Glutamatergic neuron (in vitro differentiated cells): ENCODE measurements at regions not wholly inside any gene's neighbourhood (a gene's known extent, or its start where the extent isn't known, plus 50 kb on each side); places are given as distances from the start of the nearest gene placed in this dataset.

Experiments used
- DNase-seq: peaks from one replicate; pipeline ENCODE4 v3.0.0; 2022
- H3K27ac Mint-ChIP-seq: one replicate; pipeline ENCODE4 v1.8.0; 2020; ENCODE audit warnings: mild to moderate bottlenecking, mixed read lengths, inconsistent platforms; ENCODE audit not compliant: unreplicated experiment
- H3K27me3 Mint-ChIP-seq: one replicate; pipeline ENCODE4 v1.8.0; 2020; ENCODE audit warnings: mild to moderate bottlenecking, moderate library complexity, mixed read lengths, inconsistent platforms; ENCODE audit not compliant: unreplicated experiment
- H3K36me3 Mint-ChIP-seq: one replicate; pipeline ENCODE4 v1.8.0; 2020; ENCODE audit warnings: mild to moderate bottlenecking, mixed read lengths, inconsistent platforms; ENCODE audit not compliant: unreplicated experiment
- H3K4me1 Mint-ChIP-seq: one replicate; pipeline ENCODE4 v1.8.0; 2020; ENCODE audit warnings: mild to moderate bottlenecking, low read depth, mixed read lengths, inconsistent platforms; ENCODE audit not compliant: unreplicated experiment
- H3K4me3 Mint-ChIP-seq: one replicate; pipeline ENCODE4 v1.8.0; 2020; ENCODE audit warnings: mild to moderate bottlenecking, mixed read lengths, inconsistent platforms; ENCODE audit not compliant: unreplicated experiment
- H3K9me3 Mint-ChIP-seq: one replicate; pipeline ENCODE4 v1.8.0; 2020; ENCODE audit warnings: mild to moderate bottlenecking, moderate library complexity, mixed read lengths, inconsistent platforms; ENCODE audit not compliant: unreplicated experiment
- CTCF ChIP-seq: fragments of 200-600 bp; sonication (generic); IDR thresholded peaks from one replicate; pipeline ENCODE4 v1.5.0; 2021; ENCODE audit not compliant: partially characterized antibody, unreplicated experiment

DNA sequence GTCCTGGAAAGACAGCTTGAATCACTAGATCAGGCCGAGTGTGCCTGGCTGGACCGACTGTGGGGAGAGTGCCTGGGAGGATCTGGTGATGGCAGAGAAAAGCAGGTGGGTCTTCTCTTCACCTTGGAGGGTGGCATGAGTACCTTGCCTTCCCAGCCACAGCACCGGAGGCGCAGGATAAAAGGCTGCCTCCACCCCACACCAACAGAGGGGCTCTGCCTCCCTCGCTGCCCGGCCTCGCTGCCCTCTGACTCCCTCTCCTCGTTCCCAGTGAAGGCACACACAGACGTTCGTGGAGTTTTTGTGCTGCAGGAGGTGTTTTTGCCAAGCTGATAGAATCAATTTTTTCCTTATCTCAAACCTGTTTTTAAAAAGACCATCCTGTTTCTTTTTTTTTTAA lies 71.4 kb upstream of the HAAO start:
- TF ChIP-seq CTCF: no peak
- H3K36me3 Mint-ChIP-seq: peaks cover 9% of the 10 kb centered on the region
- peaks cover 2% of the 10 kb centered on the region for H3K27me3 Mint-ChIP-seq
- H3K4me3 Mint-ChIP-seq: no peak overlapping the region
- no peak overlapping the region for H3K27ac Mint-ChIP-seq
- DNase-seq: no peak
- H3K9me3 Mint-ChIP-seq: no peaks in the 10 kb centered on the region
- no peaks in the 10 kb centered on the region for H3K4me1 Mint-ChIP-seq

GRCh38 chr2:42863320-42863719 lies 70.9 kb upstream of the HAAO start:
- no peak for TF ChIP-seq CTCF
- Mint-ChIP-seq H3K4me1 (no peaks in the 10 kb centered on the region), H3K27ac (no peak overlapping the region), H3K4me3 (no peak overlapping the region), H3K27me3 (peaks cover 2% of the 10 kb centered on the region), H3K36me3 (peaks cover 5% of the 10 kb centered on the region), H3K9me3 (no peaks in the 10 kb centered on the region)
- DNase-seq: no peak

GRCh38 chr2:42862669-42863185 lies 70.3 kb upstream of the HAAO start:
- Mint-ChIP-seq H3K27me3 (peaks cover 2% of the 10 kb centered on the region), H3K36me3 (no peaks in the 10 kb centered on the region), H3K9me3 (no peaks in the 10 kb centered on the region), H3K4me1 (peaks cover 2% of the 10 kb centered on the region), H3K4me3 (no peak overlapping the region), H3K27ac (no peak overlapping the region)
- TF ChIP-seq CTCF: no peak
- DNase-seq: no peak

DNA sequence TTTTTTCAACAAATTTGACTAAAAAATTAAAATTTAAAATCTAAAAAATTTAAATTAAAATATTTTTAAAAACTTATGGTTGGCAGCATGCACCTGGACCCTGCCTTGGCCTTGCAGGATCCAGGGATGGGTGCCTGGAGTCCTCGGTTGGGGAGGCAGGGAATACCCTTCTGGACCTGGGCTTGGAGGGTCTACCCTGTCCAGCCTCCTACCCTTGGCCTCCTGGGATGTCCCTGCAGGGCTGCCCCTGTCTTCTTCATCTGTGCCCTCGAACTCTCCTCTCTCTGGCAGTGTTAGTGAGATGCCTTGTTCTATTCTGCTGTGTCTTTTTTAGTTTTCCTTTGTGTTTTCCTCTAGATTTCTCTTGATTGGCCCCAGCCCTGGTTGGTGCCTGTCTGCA lies 68.9 kb upstream of the HAAO start:
- Mint-ChIP-seq H3K27ac (no peak overlapping the region), H3K4me1 (peaks cover 8% of the 10 kb centered on the region), H3K27me3 (peaks cover 4% of the 10 kb centered on the region), H3K4me3 (no peak overlapping the region), H3K36me3 (no peaks in the 10 kb centered on the region), H3K9me3 (no peaks in the 10 kb centered on the region)
- no peak for DNase-seq
- TF ChIP-seq CTCF: no peak

GRCh38 chr2:42860319-42861094 lies 68.1 kb upstream of the HAAO start:
- TF ChIP-seq CTCF: no peak
- DNase-seq: no peak
- Mint-ChIP-seq H3K36me3 (no peaks in the 10 kb centered on the region), H3K4me1 (peaks cover 8% of the 10 kb centered on the region), H3K4me3 (no peak overlapping the region), H3K27me3 (peaks cover 4% of the 10 kb centered on the region), H3K27ac (no peak overlapping the region), H3K9me3 (no peaks in the 10 kb centered on the region)
